NCI-H146 (cell line): ENCODE measurements at regions not wholly inside any gene's neighbourhood (a gene's known extent, or its start where the extent isn't known, plus 50 kb on each side); places are given as distances from the start of the nearest gene placed in this dataset.
A peak's percentile ranks its signal among the peaks of the same experiment; 100 is the strongest.

Source experiments
- DNase-seq: peaks from one replicate; lab custom pipeline; 2025; lab: John Stamatoyannopoulos, UW

GRCh38 chr14:37894463-37894862 is 299.0 kb downstream of the TTC6 start:
- DNase-seq = no peak

GRCh38 chr14:37899365-37899764 is 303.9 kb downstream of the TTC6 start:
- DNase-seq = no peak

- DNase-seq = no peak
Measured at GRCh38 chr14:37900561-37900960, 305.1 kb downstream of the TTC6 start.

DNA sequence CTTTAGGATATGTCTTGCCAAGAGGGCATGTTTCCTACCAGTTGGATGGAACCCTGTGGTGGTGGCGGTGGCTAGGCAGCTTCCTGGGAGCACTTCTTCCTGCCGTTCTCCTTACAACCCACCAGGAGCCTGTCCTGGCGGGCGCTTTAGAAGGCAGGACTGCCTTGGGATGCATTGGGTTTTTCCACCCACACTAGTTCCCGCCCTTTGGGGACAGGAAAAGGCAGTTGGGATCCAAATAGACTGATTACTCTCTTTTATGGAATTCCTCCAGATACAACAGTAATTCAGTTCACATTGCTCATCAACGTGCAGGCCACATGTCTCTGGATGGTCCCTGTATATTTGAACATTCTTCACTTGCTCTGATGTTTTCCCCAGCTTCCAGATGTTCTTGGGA is 305.7 kb upstream of the SSTR1 start:
- no peak for DNase-seq

DNA sequence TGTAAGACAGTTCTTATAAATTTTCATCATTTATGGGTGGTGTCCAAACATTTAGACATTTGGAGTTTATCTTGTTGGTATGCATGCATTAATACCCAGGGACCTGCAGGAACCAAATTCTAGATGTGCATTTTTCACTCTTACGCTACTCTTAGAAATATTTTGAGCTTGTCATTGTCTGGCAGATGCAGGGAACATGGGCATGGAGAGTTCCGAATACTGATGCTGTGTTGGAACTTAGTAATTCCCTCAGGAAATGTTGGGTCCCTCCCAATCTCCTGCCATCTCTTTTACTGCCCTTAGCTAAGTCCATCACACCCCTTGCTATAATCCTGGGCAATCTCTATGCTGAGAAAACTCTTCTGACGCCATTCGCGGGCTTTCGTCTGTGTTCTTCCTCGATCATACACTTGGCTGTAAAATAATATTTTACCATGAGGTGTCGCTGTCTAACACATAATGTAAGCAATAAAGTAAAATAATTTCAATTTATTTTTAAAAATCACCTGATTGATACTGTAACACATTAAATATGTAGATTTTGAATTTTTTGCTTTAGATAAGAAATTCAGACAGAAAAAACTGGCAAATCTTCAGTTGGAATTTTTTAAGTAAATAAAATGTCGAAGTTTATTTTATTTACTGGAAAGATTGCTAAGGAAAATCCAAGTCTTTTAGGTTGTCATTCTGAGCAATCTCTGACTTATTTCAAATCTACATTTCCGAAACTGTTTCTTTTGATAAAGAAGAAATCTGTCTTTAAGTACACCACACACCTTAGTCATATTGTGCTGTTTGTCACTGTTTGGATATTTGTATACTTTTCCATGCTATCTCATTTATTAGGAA is 304.1 kb upstream of the SSTR1 start:
- peak; percentile 6 for DNase-seq

DNA sequence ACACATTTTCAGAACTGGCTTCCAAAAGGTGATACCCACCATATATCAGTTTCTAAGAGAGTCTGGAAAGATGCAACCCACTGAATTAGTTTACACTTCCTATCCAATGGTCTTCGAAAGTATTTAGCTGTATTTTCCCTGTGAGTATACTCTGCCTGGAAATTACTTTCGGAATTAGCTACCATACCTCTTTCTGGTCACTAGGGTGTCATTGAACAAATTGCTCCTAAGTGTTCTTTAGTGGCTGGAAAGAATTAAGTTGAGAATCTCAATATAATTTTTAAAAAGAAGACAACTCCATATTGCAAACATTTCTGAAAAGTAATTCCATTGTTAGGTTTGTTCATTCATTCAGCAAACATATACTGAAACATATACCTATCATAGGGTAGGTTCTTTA is 283.1 kb upstream of the SSTR1 start:
- DNase-seq = no peak

GRCh38 chr14:37932008-37932407 is 275.7 kb upstream of the SSTR1 start:
- no peak for DNase-seq

GRCh38 chr14:37932481-37932880 is 275.2 kb upstream of the SSTR1 start:
- DNase-seq = no peak

DNA sequence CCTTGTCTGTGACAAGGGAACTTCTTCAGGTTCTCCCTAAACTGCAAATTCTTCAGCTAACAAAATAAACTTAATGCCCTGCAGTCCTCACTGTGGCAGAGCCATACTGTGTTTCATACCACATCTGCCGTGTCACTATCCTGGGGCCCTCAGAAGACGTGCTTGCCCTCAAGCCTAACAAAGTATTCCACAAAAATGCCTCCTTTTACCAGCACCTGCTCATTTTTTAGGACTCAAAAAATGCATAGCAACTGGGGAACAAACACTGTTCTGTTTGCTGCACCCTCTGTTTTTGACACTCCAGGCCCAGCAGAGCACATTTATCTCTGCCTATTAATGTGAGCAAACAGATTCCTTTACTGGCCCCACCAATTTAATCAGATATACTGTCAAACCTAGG is 270.7 kb upstream of the SSTR1 start:
- no peak for DNase-seq

- DNase-seq = no peak
Measured at GRCh38 chr14:37939442-37940028, 268.2 kb upstream of the SSTR1 start.

GRCh38 chr14:37945959-37946358 is 261.7 kb upstream of the SSTR1 start:
- no peak for DNase-seq

DNA sequence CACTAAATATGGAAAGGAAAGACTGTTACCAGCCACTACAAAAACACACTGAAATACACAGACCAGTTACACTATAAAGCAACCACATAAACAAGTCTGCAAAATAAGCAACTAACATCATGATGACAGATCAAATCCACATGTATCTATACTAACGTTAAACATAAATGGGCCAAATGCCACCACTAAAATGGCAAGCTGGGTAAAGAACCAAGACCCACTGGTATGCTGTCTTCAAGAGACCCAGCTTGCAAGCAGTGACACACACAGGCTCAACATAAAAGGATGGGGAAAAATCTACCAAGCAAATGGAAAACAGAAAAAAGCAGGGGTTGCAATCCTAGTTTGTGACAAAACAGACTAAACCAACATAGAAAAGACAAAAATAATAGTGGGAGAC is 260.9 kb upstream of the SSTR1 start:
- DNase-seq = no peak

DNA sequence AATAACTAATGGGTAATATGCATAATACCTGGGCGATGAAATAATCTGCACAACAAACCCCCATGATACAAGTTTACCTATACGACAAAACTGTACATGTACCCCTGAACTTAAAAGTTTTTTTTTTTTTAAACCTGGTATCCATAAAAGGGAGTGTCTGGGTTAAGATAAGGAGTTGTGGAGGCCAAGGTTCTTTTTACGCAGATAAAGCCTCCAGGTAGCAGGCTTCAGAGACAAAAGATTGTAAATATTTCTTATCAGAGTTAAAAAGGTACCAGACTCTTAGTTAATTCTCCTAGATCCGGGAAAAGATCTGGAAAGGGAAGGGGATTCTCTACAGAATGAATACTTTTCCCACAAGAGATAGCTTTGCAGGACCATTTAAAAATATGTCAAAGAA is 259.4 kb upstream of the SSTR1 start:
- DNase-seq = no peak

- no peak for DNase-seq
Measured at GRCh38 chr14:37968664-37969240, 239.0 kb upstream of the SSTR1 start.

DNA sequence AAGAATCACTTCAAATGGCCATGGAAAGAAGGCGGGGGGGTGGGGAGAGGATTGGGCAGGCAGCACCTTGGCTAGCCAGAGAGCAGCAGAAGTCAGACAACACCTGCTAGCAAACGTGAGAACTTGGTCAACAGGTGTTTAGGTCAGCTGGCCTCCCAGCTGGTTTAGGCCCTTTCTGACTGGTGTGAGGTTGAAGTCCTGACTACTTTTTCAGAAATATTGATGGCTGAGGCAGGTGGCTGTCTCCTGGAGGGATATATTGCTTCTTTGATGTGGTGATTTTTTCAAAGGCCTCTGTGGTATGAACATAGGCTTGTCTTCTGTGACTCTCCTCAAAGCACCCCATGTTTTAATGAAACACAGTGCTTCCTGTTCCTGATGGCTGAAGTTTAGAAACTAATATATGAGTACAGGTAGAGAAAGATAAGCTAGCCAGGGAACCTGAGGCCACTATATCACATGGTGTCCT is 238.2 kb upstream of the SSTR1 start:
- DNase-seq = peak; percentile 44

DNA sequence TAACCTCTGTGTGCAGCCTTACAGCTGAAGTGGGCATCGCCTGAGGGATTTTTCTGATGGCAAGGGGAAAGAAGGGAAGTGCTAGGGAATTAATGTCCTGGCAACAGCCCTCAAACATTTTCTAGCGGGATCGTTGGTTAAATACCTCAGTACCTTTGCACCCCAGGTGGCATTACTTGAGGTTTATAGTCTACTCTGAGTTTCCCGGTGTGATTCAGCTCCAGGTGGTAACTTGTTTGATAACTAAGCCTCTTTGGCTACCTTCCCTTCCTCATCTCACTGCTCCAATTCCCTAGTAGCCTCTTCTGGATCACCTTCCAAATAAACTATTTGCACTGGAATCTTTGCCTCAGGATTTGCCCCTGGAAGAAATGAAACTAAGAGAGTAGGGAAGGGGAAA is 237.0 kb upstream of the SSTR1 start:
- DNase-seq = no peak

- DNase-seq = no peak
Measured at GRCh38 chr14:37972941-37973887, 234.5 kb upstream of the SSTR1 start.

DNA sequence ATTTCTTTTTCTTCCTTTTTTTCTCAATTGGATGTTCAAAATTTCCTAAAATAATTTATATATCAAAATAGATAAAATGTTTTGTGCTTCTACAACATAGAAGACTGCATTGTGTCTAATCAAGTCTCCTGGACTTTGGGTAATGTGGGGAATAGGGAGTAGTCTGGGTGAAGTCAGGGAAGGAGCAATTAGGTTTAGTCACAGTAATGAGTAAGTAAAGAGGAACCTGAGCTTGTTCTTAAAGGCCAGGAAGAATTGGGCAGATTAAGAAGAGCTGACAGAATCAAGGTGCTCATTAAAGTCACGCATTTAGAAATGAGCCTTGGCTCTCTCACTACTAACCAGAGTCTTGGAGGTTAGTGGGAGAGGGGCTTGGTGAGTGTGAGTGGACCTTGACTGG is 233.3 kb upstream of the SSTR1 start:
- no peak for DNase-seq

DNA sequence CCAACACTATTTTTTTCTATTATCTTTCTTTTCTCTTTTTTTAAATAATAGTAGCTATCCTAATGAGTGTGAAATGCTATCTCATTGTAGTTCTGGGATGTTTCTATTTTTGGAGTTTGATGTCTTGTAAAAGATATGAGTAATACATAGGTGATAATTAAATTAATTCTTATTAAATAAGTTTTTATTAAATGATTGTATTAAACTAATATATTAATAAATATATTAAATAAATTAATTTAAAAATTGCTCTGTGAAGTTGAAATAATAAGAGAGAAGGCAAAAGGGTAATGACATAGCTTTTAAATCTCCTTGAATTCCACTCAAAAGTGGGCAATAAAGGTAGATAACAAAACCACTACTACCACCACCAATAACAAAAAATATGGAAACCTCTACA is 230.2 kb upstream of the SSTR1 start:
- DNase-seq = no peak

- DNase-seq = peak; percentile 29
Measured at GRCh38 chr14:37985826-37986470, 221.8 kb upstream of the SSTR1 start.

GRCh38 chr14:37988472-37988871 is 219.2 kb upstream of the SSTR1 start:
- DNase-seq = no peak

- no peak for DNase-seq
Measured at GRCh38 chr14:37991027-37991426, 216.7 kb upstream of the SSTR1 start.
